ENCODE measurements at regions not wholly inside any gene's neighbourhood (a gene's known extent, or its start where the extent isn't known, plus 50 kb on each side); places are given as distances from the start of the nearest gene placed in this dataset.

GRCh38 chr6:14754751-14755513 is 490.9 kb upstream of the JARID2 start:
- H3K4me3 ChIP-seq, result no peak overlapping the region
- WGBS (ENCODE audit: low lambda C conversion rate, missing lambda C conversion rate), result 94% methylated on average over 22 of the region's 22 CpGs

GRCh38 chr6:14756340-14756739 is 489.5 kb upstream of the JARID2 start:
- TF ChIP-seq EZH2 (IDR thresholded peaks at IDR 0.05; ENCODE audit: borderline replicate concordance) (no peak), CTCF (IDR thresholded peaks at IDR 0.05; ENCODE audit: poor library complexity) (no peak), EZH2phosphoT487 (IDR thresholded peaks at IDR 0.05; ENCODE audit: low read depth, severe bottlenecking, unreplicated experiment) (no peak)
- H3K79me2 ChIP-seq, result no peaks in the 10 kb centered on the region
- H3K36me3 ChIP-seq (replicated peaks; ENCODE audit: insufficient read depth, low read depth), result no peaks in the 10 kb centered on the region
- no peaks in the 10 kb centered on the region for H3K4me1 ChIP-seq (ENCODE audit: insufficient read depth)
- no peak overlapping the region for H3K27ac ChIP-seq
- no peaks in the 10 kb centered on the region for H3K9me2 ChIP-seq (replicated peaks; ENCODE audit: insufficient read depth)
- no peak for DNase-seq (ENCODE audit: low spot score)
- no peak overlapping the region for H2AFZ ChIP-seq
- WGBS (ENCODE audit: low lambda C conversion rate, missing lambda C conversion rate), result 97% methylated on average over 3 of the region's 3 CpGs
- H4K20me1 ChIP-seq (ENCODE audit: insufficient read depth, poor library complexity, severe bottlenecking), result no peaks in the 10 kb centered on the region
- no peak overlapping the region for H3K4me2 ChIP-seq
- no peak overlapping the region for H3K4me3 ChIP-seq
- H3K9me3 ChIP-seq (ENCODE audit: low read depth), result no peaks in the 10 kb centered on the region
- H3K27me3 ChIP-seq, result no peaks in the 10 kb centered on the region

More at GRCh38 chr6:14754751-14755513, 490.9 kb upstream of the JARID2 start:
- no peaks in the 10 kb centered on the region for H3K79me2 ChIP-seq
- H3K9me3 ChIP-seq (ENCODE audit: low read depth), result no peaks in the 10 kb centered on the region
- H3K27me3 ChIP-seq, result no peaks in the 10 kb centered on the region
- no peaks in the 10 kb centered on the region for H3K4me1 ChIP-seq (ENCODE audit: insufficient read depth)
- no peaks in the 10 kb centered on the region for H3K9me2 ChIP-seq (replicated peaks; ENCODE audit: insufficient read depth)
- no peaks in the 10 kb centered on the region for H4K20me1 ChIP-seq (ENCODE audit: insufficient read depth, poor library complexity, severe bottlenecking)
- H3K36me3 ChIP-seq (replicated peaks; ENCODE audit: insufficient read depth, low read depth), result no peaks in the 10 kb centered on the region
- no peak overlapping the region for H2AFZ ChIP-seq
- H3K4me2 ChIP-seq, result no peak overlapping the region
- TF ChIP-seq CTCF (IDR thresholded peaks at IDR 0.05; ENCODE audit: poor library complexity), result no peak
- no peak for TF ChIP-seq EZH2 (IDR thresholded peaks at IDR 0.05; ENCODE audit: borderline replicate concordance)
- TF ChIP-seq EZH2phosphoT487 (IDR thresholded peaks at IDR 0.05; ENCODE audit: low read depth, severe bottlenecking, unreplicated experiment), result no peak
- DNase-seq (ENCODE audit: low spot score), result no peak
- no peak overlapping the region for H3K27ac ChIP-seq

GRCh38 chr6:14757014-14757413 is 488.9 kb upstream of the JARID2 start:
- Histone ChIP-seq H3K4me2 (no peak overlapping the region), H3K36me3 (replicated peaks; ENCODE audit: insufficient read depth, low read depth) (no peaks in the 10 kb centered on the region), H3K9me3 (ENCODE audit: low read depth) (no peaks in the 10 kb centered on the region), H3K79me2 (no peaks in the 10 kb centered on the region), H3K4me1 (ENCODE audit: insufficient read depth) (no peaks in the 10 kb centered on the region), H3K27ac (no peak overlapping the region), H4K20me1 (ENCODE audit: insufficient read depth, poor library complexity, severe bottlenecking) (no peaks in the 10 kb centered on the region), H3K27me3 (no peaks in the 10 kb centered on the region), H2AFZ (no peak overlapping the region), H3K9me2 (replicated peaks; ENCODE audit: insufficient read depth) (no peaks in the 10 kb centered on the region), H3K4me3 (no peak overlapping the region)
- TF ChIP-seq EZH2 (IDR thresholded peaks at IDR 0.05; ENCODE audit: borderline replicate concordance), result no peak
- TF ChIP-seq CTCF (IDR thresholded peaks at IDR 0.05; ENCODE audit: poor library complexity), result no peak
- no peak for TF ChIP-seq EZH2phosphoT487 (IDR thresholded peaks at IDR 0.05; ENCODE audit: low read depth, severe bottlenecking, unreplicated experiment)
- DNase-seq (ENCODE audit: low spot score), result no peak
- WGBS (ENCODE audit: low lambda C conversion rate, missing lambda C conversion rate), result 97% methylated on average over 1 of the region's 1 CpG
